Glutamatergic neuron (in vitro differentiated cells): ENCODE measurements at regions not wholly inside any gene's neighbourhood (a gene's known extent, or its start where the extent isn't known, plus 50 kb on each side); places are given as distances from the start of the nearest gene placed in this dataset.
A peak's percentile ranks its signal among the peaks of the same experiment; 100 is the strongest.

Experiments used
- DNase-seq: peaks from one replicate; pipeline ENCODE4 v3.0.0; 2022
- H3K27ac Mint-ChIP-seq: one replicate; pipeline ENCODE4 v1.8.0; 2020; ENCODE audit warnings: mild to moderate bottlenecking, mixed read lengths, inconsistent platforms; ENCODE audit not compliant: unreplicated experiment
- H3K27me3 Mint-ChIP-seq: one replicate; pipeline ENCODE4 v1.8.0; 2020; ENCODE audit warnings: mild to moderate bottlenecking, moderate library complexity, mixed read lengths, inconsistent platforms; ENCODE audit not compliant: unreplicated experiment
- H3K36me3 Mint-ChIP-seq: one replicate; pipeline ENCODE4 v1.8.0; 2020; ENCODE audit warnings: mild to moderate bottlenecking, mixed read lengths, inconsistent platforms; ENCODE audit not compliant: unreplicated experiment
- H3K4me1 Mint-ChIP-seq: one replicate; pipeline ENCODE4 v1.8.0; 2020; ENCODE audit warnings: mild to moderate bottlenecking, low read depth, mixed read lengths, inconsistent platforms; ENCODE audit not compliant: unreplicated experiment
- H3K4me3 Mint-ChIP-seq: one replicate; pipeline ENCODE4 v1.8.0; 2020; ENCODE audit warnings: mild to moderate bottlenecking, mixed read lengths, inconsistent platforms; ENCODE audit not compliant: unreplicated experiment
- H3K9me3 Mint-ChIP-seq: one replicate; pipeline ENCODE4 v1.8.0; 2020; ENCODE audit warnings: mild to moderate bottlenecking, moderate library complexity, mixed read lengths, inconsistent platforms; ENCODE audit not compliant: unreplicated experiment
- CTCF ChIP-seq: fragments of 200-600 bp; sonication (generic); IDR thresholded peaks from one replicate; pipeline ENCODE4 v1.5.0; 2021; ENCODE audit not compliant: partially characterized antibody, unreplicated experiment

DNA sequence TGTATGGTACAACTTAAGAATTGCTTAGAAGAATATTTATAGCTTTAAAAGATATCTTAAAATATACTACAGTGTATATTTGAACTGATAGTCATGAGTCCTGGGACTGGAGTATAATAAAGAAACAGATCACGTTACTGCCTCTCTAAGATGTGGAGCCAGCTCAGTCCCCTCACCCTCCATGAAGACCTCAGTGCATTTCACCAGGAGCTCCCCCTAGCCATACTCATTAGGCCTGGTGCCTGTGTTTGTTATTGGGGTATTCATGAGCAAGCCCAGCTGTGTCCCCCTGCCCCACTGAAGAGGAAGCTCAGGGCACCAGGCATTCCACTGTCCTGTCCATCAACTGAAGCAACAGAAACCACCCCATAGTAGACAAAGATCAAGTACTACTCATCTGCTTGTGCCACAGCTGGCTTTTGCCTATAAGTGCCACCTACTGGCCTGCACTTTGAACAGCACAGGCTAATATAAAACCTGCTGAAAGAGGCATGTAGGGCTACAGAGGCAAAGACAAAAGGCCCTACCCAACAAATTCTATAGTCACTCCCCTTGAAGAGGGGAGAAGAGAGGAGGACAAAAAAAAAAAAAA lies 850.2 kb upstream of the NUDT12 start:
- H3K9me3 Mint-ChIP-seq, result no peaks in the 10 kb centered on the region
- H3K27me3 Mint-ChIP-seq, result no peaks in the 10 kb centered on the region
- peak; percentile 56 for TF ChIP-seq CTCF
- H3K36me3 Mint-ChIP-seq, result no peaks in the 10 kb centered on the region
- H3K27ac Mint-ChIP-seq, result peak overlapping the region; percentile 71
- peak; percentile 18 for DNase-seq
- H3K4me1 Mint-ChIP-seq, result peaks cover 12% of the 10 kb centered on the region
- H3K4me3 Mint-ChIP-seq, result no peak overlapping the region

GRCh38 chr5:104400941-104401340 lies 838.4 kb upstream of the NUDT12 start:
- H3K4me1 Mint-ChIP-seq, result peaks cover 26% of the 10 kb centered on the region
- peak overlapping the region; percentile 74 for H3K4me3 Mint-ChIP-seq
- no peak for TF ChIP-seq CTCF
- peak; percentile 59 for DNase-seq
- peaks cover 16% of the 10 kb centered on the region for H3K9me3 Mint-ChIP-seq
- H3K27me3 Mint-ChIP-seq, result peaks cover 4% of the 10 kb centered on the region
- peaks cover 19% of the 10 kb centered on the region for H3K36me3 Mint-ChIP-seq
- peak overlapping the region; percentile 89 for H3K27ac Mint-ChIP-seq

GRCh38 chr5:104385906-104386305 lies 823.3 kb upstream of the NUDT12 start:
- Mint-ChIP-seq H3K36me3 (peaks cover 6% of the 10 kb centered on the region), H3K4me1 (peaks cover 14% of the 10 kb centered on the region), H3K27me3 (no peaks in the 10 kb centered on the region), H3K9me3 (peaks cover 5% of the 10 kb centered on the region), H3K4me3 (no peak overlapping the region), H3K27ac (peak overlapping the region; percentile 28)
- no peak for TF ChIP-seq CTCF
- DNase-seq, result no peak

GRCh38 chr5:104375345-104375744 lies 812.8 kb upstream of the NUDT12 start:
- Mint-ChIP-seq H3K27me3 (no peaks in the 10 kb centered on the region), H3K27ac (peak overlapping the region; percentile 20), H3K9me3 (peaks cover 4% of the 10 kb centered on the region), H3K4me3 (no peak overlapping the region), H3K36me3 (no peaks in the 10 kb centered on the region), H3K4me1 (peaks cover 37% of the 10 kb centered on the region)
- DNase-seq, result no peak
- TF ChIP-seq CTCF, result no peak

- Mint-ChIP-seq H3K36me3 (no peaks in the 10 kb centered on the region), H3K27me3 (no peaks in the 10 kb centered on the region), H3K9me3 (peaks cover 2% of the 10 kb centered on the region), H3K4me1 (peaks cover 28% of the 10 kb centered on the region), H3K4me3 (no peak overlapping the region), H3K27ac (no peak overlapping the region)
- no peak for TF ChIP-seq CTCF
- DNase-seq, result no peak
Measured at GRCh38 chr5:104372796-104373195, 810.2 kb upstream of the NUDT12 start.
